ENCODE measurements at regions not wholly inside any gene's neighbourhood (a gene's known extent, or its start where the extent isn't known, plus 50 kb on each side); places are given as distances from the start of the nearest gene placed in this dataset.

GRCh38 chr13:90709319-90709718, 638.2 kb upstream of the MIR17HG start:
- TF ChIP-seq GATA2 (IDR thresholded peaks at IDR 0.05; ENCODE audit: low read depth, low read length) (no peak), GATA3 (IDR thresholded peaks at IDR 0.05; ENCODE audit: low read depth, low read length) (no peak)

Data from SH-SY5Y (cell line).